Inferior parietal cortex (tissue), 1 donor: ENCODE measurements at regions not wholly inside any gene's neighbourhood (a gene's known extent, or its start where the extent isn't known, plus 50 kb on each side); places are given as distances from the start of the nearest gene placed in this dataset.

ENCODE experiments used
- DNase-seq: peaks from one replicate; pipeline ENCODE4 v3.0.0-alpha.2; 2016; ENCODE audit errors: extremely low spot score

- no peak for DNase-seq
These were observed 100.8 kb upstream of the ASAP2 start for GRCh38 chr2:9105601-9106337.

GRCh38 chr2:9103663-9104277, 100.3 kb upstream of the MBOAT2 start:
- no peak for DNase-seq

GRCh38 chr2:9102861-9103662, 99.6 kb upstream of the MBOAT2 start:
- DNase-seq: no peak

- DNase-seq: no peak
These were observed 98.4 kb upstream of the MBOAT2 start for GRCh38 chr2:9101763-9102425.

- DNase-seq: no peak
These were observed 96.8 kb upstream of the MBOAT2 start for GRCh38 chr2:9100080-9100876.

GRCh38 chr2:9099341-9099751, 95.9 kb upstream of the MBOAT2 start:
- DNase-seq: no peak

- no peak for DNase-seq
These were observed 94.4 kb upstream of the MBOAT2 start for GRCh38 chr2:9097892-9098291.

GRCh38 chr2:9097239-9097638, 93.8 kb upstream of the MBOAT2 start:
- no peak for DNase-seq

GRCh38 chr2:9096761-9097160, 93.3 kb upstream of the MBOAT2 start:
- no peak for DNase-seq

- DNase-seq: no peak
These were observed 92.2 kb upstream of the MBOAT2 start for GRCh38 chr2:9095690-9096089.

- DNase-seq: no peak
These were observed 91.7 kb upstream of the MBOAT2 start for GRCh38 chr2:9095226-9095625.

GRCh38 chr2:9094117-9094516, 90.6 kb upstream of the MBOAT2 start:
- no peak for DNase-seq

GRCh38 chr2:9093324-9093723, 89.8 kb upstream of the MBOAT2 start:
- DNase-seq: no peak

GRCh38 chr2:9092383-9093282, 89.1 kb upstream of the MBOAT2 start:
- DNase-seq: no peak

GRCh38 chr2:9091811-9092210, 88.3 kb upstream of the MBOAT2 start:
- DNase-seq: no peak

- DNase-seq: no peak
These were observed 86.3 kb upstream of the MBOAT2 start for GRCh38 chr2:9089831-9090230.

- DNase-seq: no peak
These were observed 83.7 kb upstream of the MBOAT2 start for GRCh38 chr2:9087121-9087681.

GRCh38 chr2:9086465-9086864, 83.0 kb upstream of the MBOAT2 start:
- no peak for DNase-seq

- DNase-seq: no peak
These were observed 81.9 kb upstream of the MBOAT2 start for GRCh38 chr2:9085353-9085752.

- no peak for DNase-seq
These were observed 79.8 kb upstream of the MBOAT2 start for GRCh38 chr2:9083287-9083686.
